Effector memory CD8-positive, alpha-beta T cell (primary cell): ENCODE measurements at regions not wholly inside any gene's neighbourhood (a gene's known extent, or its start where the extent isn't known, plus 50 kb on each side); places are given as distances from the start of the nearest gene placed in this dataset.

Experiments
- ATAC-seq: fragments of 150-1000 bp; cut with Tn5 transposase; replicated peaks from 2 replicates; pipeline ENCODE4 v1.10.0; 2021; ENCODE audit warnings: mild to moderate bottlenecking, moderate library complexity
- DNase-seq, 3 experiments: peaks; one replicate each; pipeline ENCODE4 v3.0.0; 2021
- H3K27ac Mint-ChIP-seq, 2 donors: one replicate each; pipeline ENCODE4 v1.8.0; 2022; ENCODE audit warnings: mild to moderate bottlenecking in 2 of 2, mixed read lengths in 2 of 2, moderate library complexity in 2 of 2
- H3K27me3 Mint-ChIP-seq, 2 donors: one replicate each; pipeline ENCODE4 v1.8.0; 2022; ENCODE audit warnings: mixed read lengths in 2 of 2
- H3K36me3 Mint-ChIP-seq: one replicate; pipeline ENCODE4 v1.8.0; 2022; ENCODE audit warnings: mild to moderate bottlenecking, moderate library complexity, mixed read lengths; ENCODE audit not compliant: insufficient read depth
- H3K4me1 Mint-ChIP-seq, 2 donors: one replicate each; pipeline ENCODE4 v1.8.0; 2022; ENCODE audit warnings: low read depth in 2 of 2, mixed read lengths in 2 of 2
- H3K4me3 Mint-ChIP-seq, 2 donors: one replicate each; pipeline ENCODE4 v1.8.0; 2022; ENCODE audit warnings: mild to moderate bottlenecking in 2 of 2, mixed read lengths in 2 of 2, moderate library complexity in 2 of 2
- H3K9me3 Mint-ChIP-seq, 2 donors: one replicate each; pipeline ENCODE4 v1.8.0; 2022; ENCODE audit warnings: mixed read lengths in 2 of 2

GRCh38 chr4:38570647-38571276 lies 93.2 kb upstream of the KLF3 start:
- H3K27ac Mint-ChIP-seq: peak overlapping the region in 1 of 2 donors; percentile 33
- H3K27me3 Mint-ChIP-seq: no peaks in the 10 kb centered on the region
- peaks cover 3 to 5% of the 10 kb centered on the region in 2 donors for H3K4me1 Mint-ChIP-seq
- H3K36me3 Mint-ChIP-seq: no peaks in the 10 kb centered on the region
- no peak for ATAC-seq
- peaks cover 0 to 3% of the 10 kb centered on the region in 2 donors for H3K9me3 Mint-ChIP-seq
- no peak overlapping the region for H3K4me3 Mint-ChIP-seq
- DNase-seq: no peak

- ATAC-seq (no peak), DNase-seq (no peak)
- Mint-ChIP-seq H3K36me3 (no peaks in the 10 kb centered on the region), H3K9me3 (peaks cover 0 to 3% of the 10 kb centered on the region in 2 donors), H3K27me3 (no peaks in the 10 kb centered on the region), H3K4me3 (no peak overlapping the region), H3K4me1 (peaks cover 3 to 5% of the 10 kb centered on the region in 2 donors), H3K27ac (no peak overlapping the region)
These were observed 91.2 kb upstream of the KLF3 start for GRCh38 chr4:38572793-38573192.

GRCh38 chr4:38574559-38575333 lies 89.3 kb upstream of the KLF3 start:
- no peaks in the 10 kb centered on the region for H3K36me3 Mint-ChIP-seq
- H3K9me3 Mint-ChIP-seq: peaks cover 0 to 3% of the 10 kb centered on the region in 2 donors
- ATAC-seq (no peak), DNase-seq (no peak)
- no peak overlapping the region for H3K27ac Mint-ChIP-seq
- H3K4me3 Mint-ChIP-seq: no peak overlapping the region
- H3K4me1 Mint-ChIP-seq: peaks cover 3 to 5% of the 10 kb centered on the region in 2 donors
- H3K27me3 Mint-ChIP-seq: no peaks in the 10 kb centered on the region

GRCh38 chr4:38576767-38577166 lies 87.2 kb upstream of the KLF3 start:
- ATAC-seq (no peak), DNase-seq (no peak)
- no peaks in the 10 kb centered on the region for H3K9me3 Mint-ChIP-seq
- no peaks in the 10 kb centered on the region for H3K36me3 Mint-ChIP-seq
- H3K4me3 Mint-ChIP-seq: no peak overlapping the region
- H3K4me1 Mint-ChIP-seq: peaks cover 3 to 6% of the 10 kb centered on the region in 2 donors
- H3K27ac Mint-ChIP-seq: no peak overlapping the region
- no peaks in the 10 kb centered on the region for H3K27me3 Mint-ChIP-seq

GRCh38 chr4:38577462-38577861 lies 86.5 kb upstream of the KLF3 start:
- Mint-ChIP-seq H3K27me3 (no peaks in the 10 kb centered on the region), H3K4me3 (no peak overlapping the region), H3K27ac (no peak overlapping the region), H3K9me3 (no peaks in the 10 kb centered on the region), H3K4me1 (peaks cover 6% of the 10 kb centered on the region in 2 donors), H3K36me3 (no peaks in the 10 kb centered on the region)
- DNase-seq: no peak
- no peak for ATAC-seq

- no peaks in the 10 kb centered on the region for H3K27me3 Mint-ChIP-seq
- DNase-seq: no peak
- peaks cover 25 to 27% of the 10 kb centered on the region in 2 donors for H3K4me1 Mint-ChIP-seq
- H3K4me3 Mint-ChIP-seq: no peak overlapping the region
- no peak overlapping the region for H3K27ac Mint-ChIP-seq
- no peaks in the 10 kb centered on the region for H3K36me3 Mint-ChIP-seq
- no peak for ATAC-seq
- no peaks in the 10 kb centered on the region for H3K9me3 Mint-ChIP-seq
These were observed 82.4 kb upstream of the KLF3 start for GRCh38 chr4:38581426-38582106.

- H3K4me1 Mint-ChIP-seq: peaks cover 25 to 27% of the 10 kb centered on the region in 2 donors
- ATAC-seq: no peak
- DNase-seq: no peak
- peak overlapping the region in 1 of 2 donors; percentile 63 for H3K27ac Mint-ChIP-seq
- no peak overlapping the region for H3K4me3 Mint-ChIP-seq
- H3K27me3 Mint-ChIP-seq: no peaks in the 10 kb centered on the region
- no peaks in the 10 kb centered on the region for H3K9me3 Mint-ChIP-seq
- no peaks in the 10 kb centered on the region for H3K36me3 Mint-ChIP-seq
These were observed 81.6 kb upstream of the KLF3 start for GRCh38 chr4:38582445-38582844.

- H3K27me3 Mint-ChIP-seq: no peaks in the 10 kb centered on the region
- peak overlapping the region; percentile 63 to 64 for H3K27ac Mint-ChIP-seq
- peak overlapping the region; percentile 39 to 42 for H3K4me3 Mint-ChIP-seq
- peak in 2 of 3 experiments; percentile 4 to 12 for DNase-seq
- peaks cover 25 to 27% of the 10 kb centered on the region in 2 donors for H3K4me1 Mint-ChIP-seq
- ATAC-seq: peak; percentile 94
- no peaks in the 10 kb centered on the region for H3K36me3 Mint-ChIP-seq
- no peaks in the 10 kb centered on the region for H3K9me3 Mint-ChIP-seq
These were observed 81.0 kb upstream of the KLF3 start for GRCh38 chr4:38582889-38583470.

GRCh38 chr4:38585871-38586270 lies 78.1 kb upstream of the KLF3 start:
- DNase-seq (no peak), ATAC-seq (no peak)
- Mint-ChIP-seq H3K36me3 (no peaks in the 10 kb centered on the region), H3K4me1 (peaks cover 25% of the 10 kb centered on the region in 2 donors), H3K27me3 (no peaks in the 10 kb centered on the region), H3K9me3 (no peaks in the 10 kb centered on the region), H3K27ac (no peak overlapping the region), H3K4me3 (no peak overlapping the region)

- no peak overlapping the region for H3K4me3 Mint-ChIP-seq
- no peaks in the 10 kb centered on the region for H3K9me3 Mint-ChIP-seq
These were observed 76.9 kb upstream of the KLF3 start for GRCh38 chr4:38587106-38587505.

GRCh38 chr4:38590046-38590445 lies 74.0 kb upstream of the KLF3 start:
- H3K36me3 Mint-ChIP-seq: no peaks in the 10 kb centered on the region
- H3K4me1 Mint-ChIP-seq: peaks cover 3 to 7% of the 10 kb centered on the region in 2 donors
- ATAC-seq (no peak), DNase-seq (no peak)
- H3K4me3 Mint-ChIP-seq: no peak overlapping the region
- no peak overlapping the region for H3K27ac Mint-ChIP-seq
- H3K27me3 Mint-ChIP-seq: no peaks in the 10 kb centered on the region
- no peaks in the 10 kb centered on the region for H3K9me3 Mint-ChIP-seq

More at GRCh38 chr4:38587106-38587505, 76.9 kb upstream of the KLF3 start:
- ATAC-seq (no peak), DNase-seq (no peak)
- no peaks in the 10 kb centered on the region for H3K27me3 Mint-ChIP-seq
- H3K4me1 Mint-ChIP-seq: peaks cover 21 to 25% of the 10 kb centered on the region in 2 donors
- no peaks in the 10 kb centered on the region for H3K36me3 Mint-ChIP-seq
- H3K27ac Mint-ChIP-seq: no peak overlapping the region

GRCh38 chr4:38591617-38592337 lies 72.2 kb upstream of the KLF3 start:
- no peaks in the 10 kb centered on the region for H3K9me3 Mint-ChIP-seq
- H3K4me1 Mint-ChIP-seq: no peaks in the 10 kb centered on the region
- no peak overlapping the region for H3K4me3 Mint-ChIP-seq
- H3K27ac Mint-ChIP-seq: no peak overlapping the region
- DNase-seq (no peak), ATAC-seq (no peak)
- H3K27me3 Mint-ChIP-seq: no peaks in the 10 kb centered on the region
- no peaks in the 10 kb centered on the region for H3K36me3 Mint-ChIP-seq

GRCh38 chr4:38598489-38598888 lies 65.5 kb upstream of the KLF3 start:
- Mint-ChIP-seq H3K9me3 (no peaks in the 10 kb centered on the region), H3K27ac (no peak overlapping the region), H3K4me3 (no peak overlapping the region), H3K4me1 (peaks cover 2 to 13% of the 10 kb centered on the region in 2 donors), H3K36me3 (no peaks in the 10 kb centered on the region), H3K27me3 (no peaks in the 10 kb centered on the region)
- DNase-seq (no peak), ATAC-seq (no peak)
